K562 (cell line): ENCODE measurements at regions not wholly inside any gene's neighbourhood (a gene's known extent, or its start where the extent isn't known, plus 50 kb on each side); places are given as distances from the start of the nearest gene placed in this dataset.

Experiments
- ATAC-seq: fragments of 200-7000 bp; cut with Tn5 transposase; 3 replicates; pipeline ENCODE4 v1.9.1; 2020; ENCODE audit warnings: moderate library complexity
- BruUV-seq: library from RNA; stranded (reverse); fragments of 400-500 nt; replicated peaks from 2 replicates; lab custom pipeline; 2021; lab: Mats Ljungman, UMichigan
- CTCF ChIA-PET: fragments of 300-600 bp; formaldehyde crosslinking; extraction: SDS; loops from one replicate; lab custom pipeline; 2021; ENCODE audit warnings: low intra/inter-chr PET ratio; lab: Yijun Ruan, JAX
- POLR2A ChIA-PET: fragments of 300-600, 350-650 bp; sonication (Branson Sonifier 250); formaldehyde crosslinking; extraction: SDS; loops from one replicate; lab custom pipeline; 2021; ENCODE audit warnings: antibody characterized with exemption, inconsistent platforms; lab: Yijun Ruan, JAX
- DNase-seq, 4 experiments: peaks; one replicate each; pipeline versions ENCODE4 v3.0.0 to v3.0.0-alpha.2; 2011 to 2018; ENCODE audit warnings: low spot score in 3 of 4, mixed read lengths in 3 of 4; ENCODE audit errors: extremely low read depth in 1 of 4
- FAIRE-seq: peaks from 2 replicates; lab custom pipeline; 2011; peaks lifted over from hg19 to GRCh38; lab: Jason Lieb, UNC
- H2AFZ ChIP-seq: 2 replicates; pipeline ENCODE4 v1.6.0; 2011; ENCODE audit warnings: low read depth, low read length, control low read depth, inconsistent platforms
- H3K27ac ChIP-seq: fragments of 200-600 bp; 3 replicates; pipeline ENCODE4 v1.8.0; 2011; ENCODE audit warnings: low read depth, mild to moderate bottlenecking, control low read depth, inconsistent platforms, low read length, moderate library complexity, mixed read lengths; ENCODE audit errors: extremely low read depth
- H3K27me3 ChIP-seq, 2 experiments: fragments of 300-600 bp in 1 of 2; 2 replicates in 1 of 2; 3 replicates in 1 of 2; pipeline versions ENCODE4 v1.6.0 to v1.8.0; 2011; ENCODE audit warnings: inconsistent platforms in 2 of 2, low read length in 2 of 2, mild to moderate bottlenecking in 1 of 2, mixed read lengths in 1 of 2, moderate library complexity in 1 of 2; ENCODE audit not compliant: control insufficient read depth in 2 of 2, insufficient read depth in 2 of 2
- H3K36me3 ChIP-seq: fragments of 300-600 bp; 3 replicates; pipeline ENCODE4 v1.8.0; 2011; ENCODE audit warnings: mild to moderate bottlenecking, low read length, inconsistent platforms; ENCODE audit not compliant: control insufficient read depth, insufficient read depth
- H3K4me1 ChIP-seq, 2 experiments: fragments of 200-600 bp in 1 of 2; replicated peaks in 1 of 2; 2 replicates in 1 of 2; 3 replicates in 1 of 2; pipeline versions ENCODE4 v1.5.1 to v1.8.0; 2011; ENCODE audit warnings: inconsistent platforms in 2 of 2, low read length in 2 of 2, mild to moderate bottlenecking in 1 of 2, mixed read lengths in 1 of 2, moderate library complexity in 1 of 2; ENCODE audit not compliant: control insufficient read depth in 2 of 2, insufficient read depth in 2 of 2
- H3K4me2 ChIP-seq: 2 replicates; pipeline ENCODE4 v1.6.1; 2011; ENCODE audit warnings: low read length, control low read depth, inconsistent platforms, mixed read lengths; ENCODE audit not compliant: insufficient read depth
- H3K4me3 ChIP-seq: fragments of 200-600 bp; sonication (generic), shearing (Covaris generic); 2 replicates; pipeline ENCODE4 v1.5.1; 2016; ENCODE audit warnings: control low read depth, inconsistent platforms
- H3K79me2 ChIP-seq: fragments of 200-600 bp; 3 replicates; pipeline ENCODE4 v1.8.0; 2011; ENCODE audit warnings: low read length, inconsistent platforms; ENCODE audit not compliant: control insufficient read depth, insufficient read depth
- H3K9ac ChIP-seq, 2 experiments: 2 replicates each; pipeline versions ENCODE4 v1.6.0 to v1.6.1; 2011; ENCODE audit warnings: low read depth in 2 of 2, low read length in 2 of 2, control low read depth in 1 of 2, inconsistent platforms in 1 of 2, mild to moderate bottlenecking in 1 of 2, mixed read lengths in 1 of 2; ENCODE audit not compliant: insufficient read depth in 1 of 2
- H3K9me1 ChIP-seq: one replicate; pipeline ENCODE4 v1.6.0; 2011; ENCODE audit warnings: inconsistent platforms, mild to moderate bottlenecking, low read length, moderate library complexity; ENCODE audit not compliant: control insufficient read depth, insufficient read depth
- H3K9me3 ChIP-seq: replicated peaks from 2 replicates; pipeline ENCODE4 v1.5.1; 2011; ENCODE audit warnings: low read depth, low read length, inconsistent platforms; ENCODE audit not compliant: control insufficient read depth, insufficient read depth
- H4K20me1 ChIP-seq: replicated peaks from 2 replicates; pipeline ENCODE4 v1.6.1; 2011; ENCODE audit warnings: low read length, inconsistent platforms, mixed read lengths; ENCODE audit not compliant: control insufficient read depth, insufficient read depth
- E2F8 ChIP-seq: fragments of 450-650 bp; IDR thresholded peaks from 2 replicates; pipeline ENCODE4 v1.7.1; 2018; ENCODE audit warnings: mild to moderate bottlenecking, low read depth; ENCODE audit not compliant: partially characterized antibody
- HDAC1 ChIP-seq, 2 experiments: fragments of 450-650 bp; IDR thresholded peaks; 2 replicates each; pipeline ENCODE4 v1.6.1; 2016 to 2017; ENCODE audit warnings: inconsistent platforms in 1 of 2, mild to moderate bottlenecking in 1 of 2, moderate library complexity in 1 of 2
- HDAC3 ChIP-seq: fragments of 450-650 bp; IDR thresholded peaks from 2 replicates; pipeline ENCODE4 v1.6.1; 2018; ENCODE audit warnings: borderline replicate concordance, mild to moderate bottlenecking, moderate library complexity; ENCODE audit not compliant: partially characterized antibody
- NFE2 ChIP-seq: IDR thresholded peaks from 2 replicates; pipeline ENCODE4 v1.6.1; 2014; ENCODE audit warnings: antibody characterized with exemption, low read depth
- POLR3G ChIP-seq: IDR thresholded peaks from 2 replicates; pipeline ENCODE4 v1.6.1; 2011; ENCODE audit not compliant: insufficient read length, insufficient replicate concordance; ENCODE audit errors: extremely low read depth
- SAFB ChIP-seq: fragments of 200-400 bp; formaldehyde crosslinking; IDR thresholded peaks from 2 replicates; pipeline ENCODE4 v1.6.1; 2017; ENCODE audit warnings: low read depth, low read length, borderline replicate concordance
- TEAD2 ChIP-seq: fragments of 450-650 bp; IDR thresholded peaks from 2 replicates; pipeline ENCODE4 v1.6.1; 2016; ENCODE audit warnings: missing genetic modification characterization, control low read depth, missing compliant biosample characterization
- ZNF140 ChIP-seq: fragments of 250-450 bp; sonication (Bioruptor Pico); IDR thresholded peaks from 2 replicates; pipeline ENCODE4 v1.8.0; 2021; ENCODE audit warnings: moderate library complexity, mild to moderate bottlenecking, inconsistent platforms
- ZNF280B ChIP-seq: fragments of 250-450 bp; sonication (Bioruptor Pico); IDR thresholded peaks from 2 replicates; pipeline ENCODE4 v1.5.1; 2021; ENCODE audit warnings: mild to moderate bottlenecking
- WGBS: fragments of 100-300 bp; shearing (Covaris generic); methylation state at CpG from one replicate; pipeline ENCODE4 v1.1.6; 2016; ENCODE audit warnings: low coverage, mixed read lengths; ENCODE audit not compliant: insufficient coverage; ENCODE audit errors: missing lambda C conversion rate; 5-methylcytosine and 5-hydroxymethylcytosine counted together
- in situ Hi-C: fragments of 300-500 bp; cut with MboI; formaldehyde crosslinking; loops from 4 replicates; pipeline ENCODE4 v1.15.0; 2018; ENCODE audit warnings: inconsistent platforms, mixed read lengths
- intact Hi-C: fragments of 100-400 bp; cut with micrococcal nuclease; formaldehyde crosslinking; loops from 2 replicates; pipeline ENCODE4 v1.14.2; 2022

GRCh38 chr4:160318567-160319220 is 1215.8 kb downstream of the RAPGEF2 start:
- BruUV-seq = no TSS peak
- FAIRE-seq (no peak), DNase-seq (no peak), ATAC-seq (no peak)
- H3K9ac ChIP-seq = no peak overlapping the region
- CTCF ChIA-PET = no interaction called here
- no peak overlapping the region for H3K4me2 ChIP-seq
- H4K20me1 ChIP-seq = no peaks in the 10 kb centered on the region
- no peaks in the 10 kb centered on the region for H3K27me3 ChIP-seq
- no peaks in the 10 kb centered on the region for H3K4me1 ChIP-seq
- H3K79me2 ChIP-seq = no peaks in the 10 kb centered on the region
- 3% methylated on average over 3 of the region's 6 CpGs for WGBS
- POLR2A ChIA-PET = no interaction called here
- H3K9me3 ChIP-seq = no peaks in the 10 kb centered on the region
- H2AFZ ChIP-seq = no peak overlapping the region
- in situ Hi-C loops = no loop called here
- intact Hi-C loops = no loop called here
- TF ChIP-seq SAFB (no peak), E2F8 (no peak), TEAD2 (tag) (no peak), NFE2 (no peak), HDAC1 (IDR thresholded peaks at IDR 0.05) (no peak), HDAC3 (no peak), ZNF140 (no peak), ZNF280B (CRISPR knock-in tag) (no peak), POLR3G (no peak)
- H3K36me3 ChIP-seq = no peaks in the 10 kb centered on the region
- no peak overlapping the region for H3K27ac ChIP-seq
- no peak overlapping the region for H3K4me3 ChIP-seq
- no peaks in the 10 kb centered on the region for H3K9me1 ChIP-seq
